H1 (cell line): ENCODE measurements at regions not wholly inside any gene's neighbourhood (a gene's known extent, or its start where the extent isn't known, plus 50 kb on each side); places are given as distances from the start of the nearest gene placed in this dataset.

Experiments used
- CTCF ChIA-PET: fragments of 300-600 bp; sonication (Branson Sonifier 250); formaldehyde crosslinking; loops from one replicate; lab custom pipeline; 2021; ENCODE audit not compliant: partially characterized antibody; lab: Charles Lee
- POLR2A ChIA-PET: fragments of 300-600 bp; sonication (Branson Sonifier 250); formaldehyde crosslinking; loops from one replicate; lab custom pipeline; 2021; ENCODE audit warnings: inconsistent platforms; ENCODE audit not compliant: partially characterized antibody; lab: Charles Lee
- DNase-seq, 2 experiments: peaks; one replicate each; pipeline versions ENCODE4 v3.0.0 to v3.0.0-alpha.2; 2010 to 2022; ENCODE audit warnings: low spot score in 2 of 2, low read depth in 1 of 2, mixed read lengths in 1 of 2
- FAIRE-seq: peaks from 2 replicates; lab custom pipeline; 2011; peaks lifted over from hg19 to GRCh38; lab: Jason Lieb, UNC
- H2AFZ ChIP-seq: 2 replicates; pipeline ENCODE4 v1.8.1; 2012; ENCODE audit warnings: low read length, inconsistent platforms
- H2AK5ac ChIP-seq: 2 replicates; pipeline ENCODE4 v1.6.1; 2013; ENCODE audit warnings: low read depth, low read length
- H2BK120ac ChIP-seq: replicated peaks from 2 replicates; pipeline ENCODE3; 2013; ENCODE audit warnings: low read depth, low read length, inconsistent platforms
- H2BK12ac ChIP-seq: 2 replicates; pipeline ENCODE4 v1.6.1; 2013; ENCODE audit warnings: low read depth, low read length
- H2BK15ac ChIP-seq: 2 replicates; pipeline ENCODE4 v1.6.1; 2013; ENCODE audit warnings: low read length
- H2BK20ac ChIP-seq: 2 replicates; pipeline ENCODE4 v1.6.1; 2013; ENCODE audit warnings: low read length
- H2BK5ac ChIP-seq: 2 replicates; pipeline ENCODE4 v1.6.1; 2013; ENCODE audit warnings: low read depth, low read length
- H3K14ac ChIP-seq: 2 replicates; pipeline ENCODE4 v1.6.1; 2013; ENCODE audit warnings: inconsistent platforms; ENCODE audit not compliant: insufficient read length
- H3K18ac ChIP-seq: 2 replicates; pipeline ENCODE4 v1.6.1; 2013; ENCODE audit warnings: low read length; ENCODE audit errors: extremely low read depth
- H3K23ac ChIP-seq: 2 replicates; pipeline ENCODE4 v1.6.1; 2013; ENCODE audit warnings: inconsistent platforms; ENCODE audit not compliant: insufficient read length
- H3K23me2 ChIP-seq: 2 replicates; pipeline ENCODE4 v1.6.1; 2013; ENCODE audit warnings: low read depth, low read length
- H3K27ac ChIP-seq: 2 replicates; pipeline ENCODE4 v1.6.1; 2011; ENCODE audit warnings: low read depth, low read length, inconsistent platforms
- H3K27me3 ChIP-seq, 4 experiments: replicated peaks in 1 of 4; 1 replicate in 1 of 4; 2 replicates in 3 of 4; pipeline versions ENCODE4 v1.6.1 to v1.8.1; 2011 to 2013; ENCODE audit warnings: low read length in 3 of 4, mild to moderate bottlenecking in 3 of 4, inconsistent platforms in 2 of 4, mixed read lengths in 2 of 4, moderate library complexity in 1 of 4; ENCODE audit not compliant: control insufficient read depth in 3 of 4, insufficient read depth in 3 of 4; ENCODE audit errors: extremely low read depth in 1 of 4
- H3K36me3 ChIP-seq, 4 experiments: 2 replicates each; pipeline versions ENCODE4 v1.6.1 to v1.8.1; 2011 to 2013; ENCODE audit warnings: mild to moderate bottlenecking in 4 of 4, low read length in 3 of 4, moderate library complexity in 2 of 4, control low read depth in 1 of 4, inconsistent platforms in 1 of 4; ENCODE audit not compliant: insufficient read depth in 4 of 4, control insufficient read depth in 2 of 4
- H3K4ac ChIP-seq: replicated peaks from 2 replicates; pipeline ENCODE3; 2013; ENCODE audit warnings: low read length, low read depth, mixed read lengths, inconsistent platforms; ENCODE audit not compliant: insufficient read length
- H3K4me1 ChIP-seq, 4 experiments: replicated peaks in 1 of 4; 1 replicate in 1 of 4; 2 replicates in 3 of 4; pipeline versions ENCODE4 v1.6.1 to v1.8.1; 2011 to 2013; ENCODE audit warnings: low read length in 3 of 4, inconsistent platforms in 2 of 4, mixed read lengths in 1 of 4; ENCODE audit not compliant: insufficient read depth in 4 of 4, control insufficient read depth in 3 of 4
- H3K4me2 ChIP-seq, 2 experiments: 2 replicates each; pipeline versions ENCODE4 v1.6.1 to v1.8.1; 2011 to 2013; ENCODE audit warnings: low read depth in 2 of 2, low read length in 2 of 2, control low read depth in 1 of 2, inconsistent platforms in 1 of 2, mild to moderate bottlenecking in 1 of 2; ENCODE audit not compliant: insufficient read depth in 1 of 2
- H3K4me3 ChIP-seq, 4 experiments: fragments of 200-600, 300-600 bp in 1 of 4; sonication (generic), shearing (Covaris generic), sonication (Bioruptor Twin) in 1 of 4; 2 replicates each; pipeline versions ENCODE4 v1.5.1 to v1.8.1; 2011 to 2016; ENCODE audit warnings: low read length in 4 of 4, low read depth in 3 of 4, control low read depth in 2 of 4, inconsistent platforms in 2 of 4, mild to moderate bottlenecking in 2 of 4, mixed read lengths in 1 of 4, moderate library complexity in 1 of 4; ENCODE audit not compliant: insufficient read depth in 2 of 4; ENCODE audit errors: extremely low read depth in 1 of 4
- H3K56ac ChIP-seq: replicated peaks from 2 replicates; pipeline ENCODE3; 2013; ENCODE audit warnings: low read depth, mild to moderate bottlenecking, mixed read lengths, low read length, inconsistent platforms; ENCODE audit not compliant: insufficient read length
- H3K79me1 ChIP-seq: 2 replicates; pipeline ENCODE4 v1.6.1; 2013; ENCODE audit warnings: low read depth, low read length, control low read depth
- H3K79me2 ChIP-seq, 2 experiments: 2 replicates each; pipeline versions ENCODE4 v1.6.1 to v1.8.1; 2012 to 2013; ENCODE audit warnings: low read length in 2 of 2, mild to moderate bottlenecking in 2 of 2, inconsistent platforms in 1 of 2; ENCODE audit not compliant: insufficient read depth in 2 of 2, control insufficient read depth in 1 of 2
- H3K9ac ChIP-seq, 4 experiments: replicated peaks in 1 of 4; 1 replicate in 1 of 4; 2 replicates in 3 of 4; pipeline versions ENCODE4 v1.6.1 to v1.8.1; 2011 to 2013; ENCODE audit warnings: low read depth in 3 of 4, low read length in 3 of 4, control low read depth in 2 of 4, mild to moderate bottlenecking in 2 of 4, moderate library complexity in 2 of 4, inconsistent platforms in 1 of 4; ENCODE audit errors: extremely low read depth in 1 of 4
- H3K9me3 ChIP-seq, 2 experiments: 2 replicates each; pipeline versions ENCODE4 v1.6.1 to v1.8.1; 2012 to 2013; ENCODE audit warnings: mild to moderate bottlenecking in 2 of 2, moderate library complexity in 2 of 2, control low read depth in 1 of 2, inconsistent platforms in 1 of 2, low read depth in 1 of 2, low read length in 1 of 2, mixed read lengths in 1 of 2; ENCODE audit not compliant: insufficient read depth in 2 of 2
- H4K20me1 ChIP-seq, 2 experiments: replicated peaks in 1 of 2; 2 replicates each; pipeline versions ENCODE3 to v1.8.1; 2011 to 2013; ENCODE audit warnings: inconsistent platforms in 2 of 2, low read length in 2 of 2, mild to moderate bottlenecking in 1 of 2; ENCODE audit not compliant: insufficient read depth in 2 of 2, control insufficient read depth in 1 of 2
- H4K5ac ChIP-seq: 2 replicates; pipeline ENCODE4 v1.6.1; 2013; ENCODE audit warnings: low read length, low read depth, mixed read lengths, inconsistent platforms; ENCODE audit not compliant: insufficient read length
- H4K8ac ChIP-seq: 2 replicates; pipeline ENCODE4 v1.8.0; 2013; ENCODE audit warnings: mild to moderate bottlenecking, moderate library complexity, low read length, inconsistent platforms; ENCODE audit not compliant: insufficient read depth; ENCODE audit errors: extremely low read depth
- H4K91ac ChIP-seq: replicated peaks from 2 replicates; pipeline ENCODE3; 2013; ENCODE audit warnings: low read length, mixed read lengths, inconsistent platforms; ENCODE audit not compliant: insufficient read length
- ASH2L ChIP-seq: fragments of 200-600, 300-600 bp; sonication (generic); IDR thresholded peaks from one replicate; pipeline ENCODE4 v1.7.1; 2017; ENCODE audit warnings: low read length
- CBX8 ChIP-seq: fragments of 300-800, 300-1000 bp; sonication (generic); IDR thresholded peaks from 2 replicates; pipeline ENCODE4 v1.7.1; 2016; ENCODE audit warnings: low read depth, low read length, borderline replicate concordance
- CHD2 ChIP-seq: IDR thresholded peaks from 2 replicates; pipeline ENCODE4 v1.6.1; 2012; ENCODE audit warnings: low read length, improper control_type of control experiment
- CTBP2 ChIP-seq: IDR thresholded peaks from 2 replicates; pipeline ENCODE4 v1.7.0; 2011; ENCODE audit warnings: borderline replicate concordance, mild to moderate bottlenecking, moderate library complexity, mixed read lengths, low read length; ENCODE audit not compliant: insufficient read depth, insufficient read length
- GTF2F1 ChIP-seq: IDR thresholded peaks from 2 replicates; pipeline ENCODE4 v1.6.1; 2012; ENCODE audit warnings: low read depth, low read length, improper control_type of control experiment, borderline replicate concordance
- JUN ChIP-seq: IDR thresholded peaks from 2 replicates; pipeline ENCODE4 v1.6.1; 2011; ENCODE audit warnings: low read depth, mild to moderate bottlenecking, improper control_type of control experiment, low read length
- KDM5A ChIP-seq: fragments of 200-600 bp; IDR thresholded peaks from 2 replicates; pipeline ENCODE4 v1.7.1; 2012; ENCODE audit warnings: mild to moderate bottlenecking, low read length, inconsistent platforms, mixed read lengths
- MAFK ChIP-seq: IDR thresholded peaks from 2 replicates; pipeline ENCODE4 v1.6.1; 2012; ENCODE audit warnings: low read depth, mild to moderate bottlenecking, improper control_type of control experiment, low read length
- RXRA ChIP-seq: IDR thresholded peaks from 2 replicates; pipeline ENCODE4 v1.6.1; 2011; ENCODE audit warnings: low read depth, mild to moderate bottlenecking, low read length, moderate library complexity; ENCODE audit not compliant: insufficient read depth
- SIN3A ChIP-seq, 2 experiments: IDR thresholded peaks in 1 of 2; conservative IDR thresholded peaks in 1 of 2; 2 replicates each; pipeline ENCODE4 v1.6.1; 2011 to 2012; ENCODE audit warnings: low read length in 2 of 2, improper control_type of control experiment in 1 of 2, low read depth in 1 of 2, mild to moderate bottlenecking in 1 of 2
- WGBS, 2 experiments: shearing (Covaris generic) in 1 of 2; methylation state at CpG; one replicate each; pipeline versions ENCODE4 v1.1.6 to v1.1.7; 2013 to 2015; ENCODE audit warnings: low lambda C conversion rate in 2 of 2, mixed read lengths in 2 of 2, inconsistent platforms in 1 of 2, low coverage in 1 of 2, missing lambda C conversion rate in 1 of 2; ENCODE audit not compliant: insufficient replicate concordance in 2 of 2, insufficient coverage in 1 of 2, insufficient read length in 1 of 2; ENCODE audit errors: extremely low coverage in 1 of 2, missing lambda C conversion rate in 1 of 2; 5-methylcytosine and 5-hydroxymethylcytosine counted together

DNA sequence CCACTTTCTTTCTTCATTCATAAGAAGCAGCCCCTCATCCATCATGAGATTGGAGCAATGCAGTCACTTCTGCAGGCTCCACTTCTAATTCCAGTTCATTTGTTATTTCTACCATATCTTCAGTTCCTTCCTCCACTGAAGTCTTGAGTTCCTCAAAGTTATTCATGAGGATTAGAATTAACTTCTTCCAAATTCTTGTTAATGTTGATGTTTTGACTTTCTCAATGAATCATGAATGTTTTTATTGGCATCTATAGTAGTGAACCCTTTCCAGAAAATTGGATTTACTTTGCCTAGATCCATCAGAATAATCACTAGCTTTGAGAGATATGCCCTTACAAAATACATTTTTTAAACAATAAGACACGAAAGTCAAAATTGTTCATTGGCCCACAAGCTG, 2567.7 kb upstream of the PCDH20 start:
- no peak overlapping the region for H3K4ac ChIP-seq
- H3K23ac ChIP-seq, result no peak overlapping the region
- no peak overlapping the region for H4K91ac ChIP-seq
- no peak overlapping the region for H2BK20ac ChIP-seq
- no peaks in the 10 kb centered on the region for H3K23me2 ChIP-seq
- no peaks in the 10 kb centered on the region for H3K4me1 ChIP-seq
- H3K27me3 ChIP-seq, result no peaks in the 10 kb centered on the region
- H3K14ac ChIP-seq, result no peak overlapping the region
- no peaks in the 10 kb centered on the region for H4K20me1 ChIP-seq
- no peak for DNase-seq
- no peak overlapping the region for H3K4me2 ChIP-seq
- no peak overlapping the region for H3K56ac ChIP-seq
- no peak overlapping the region for H2BK120ac ChIP-seq
- no peak overlapping the region for H2AFZ ChIP-seq
- H4K5ac ChIP-seq, result no peak overlapping the region
- no peak overlapping the region for H2BK12ac ChIP-seq
- TF ChIP-seq CBX8 (no peak), SIN3A (conservative IDR thresholded peaks at IDR 0.05 in 1 of 2, IDR thresholded peaks at IDR 0.05 in 1 of 2; ENCODE audit: low read depth in 1 of 2, low read length in 2 of 2) (no peak), CTBP2 (no peak), MAFK (no peak), RXRA (no peak), CHD2 (no peak), GTF2F1 (no peak), KDM5A (no peak), ASH2L (no peak), JUN (no peak)
- no peaks in the 10 kb centered on the region for H3K36me3 ChIP-seq
- no peak overlapping the region for H3K4me3 ChIP-seq
- no peak for FAIRE-seq
- H3K18ac ChIP-seq, result no peak overlapping the region
- POLR2A ChIA-PET, result no interaction called here
- no peak overlapping the region for H3K9ac ChIP-seq
- no peak overlapping the region for H4K8ac ChIP-seq
- WGBS, 2 experiments, result 89% methylated on average over 1 of the region's 1 CpG; no CpG with 5 or more reads in 1 of the 2 experiments
- H2BK5ac ChIP-seq, result no peak overlapping the region
- H3K79me1 ChIP-seq, result no peaks in the 10 kb centered on the region
- CTCF ChIA-PET, result no interaction called here
- H3K79me2 ChIP-seq, result no peaks in the 10 kb centered on the region
- no peak overlapping the region for H2AK5ac ChIP-seq
- no peaks in the 10 kb centered on the region for H3K9me3 ChIP-seq
- no peak overlapping the region for H2BK15ac ChIP-seq
- no peak overlapping the region for H3K27ac ChIP-seq
